GM12873 (cell line): ENCODE measurements at regions not wholly inside any gene's neighbourhood (a gene's known extent, or its start where the extent isn't known, plus 50 kb on each side); places are given as distances from the start of the nearest gene placed in this dataset.

ENCODE experiments used
- TF ChIP-seq, protein P1 (sequence below): IDR thresholded peaks from 2 replicates; pipeline ENCODE4 v1.5.1; 2012; ENCODE audit warnings: low read depth, mild to moderate bottlenecking, moderate library complexity, low read length, control low read depth; ENCODE audit not compliant: insufficient read depth; ENCODE audit errors: missing control alignments

DNA sequence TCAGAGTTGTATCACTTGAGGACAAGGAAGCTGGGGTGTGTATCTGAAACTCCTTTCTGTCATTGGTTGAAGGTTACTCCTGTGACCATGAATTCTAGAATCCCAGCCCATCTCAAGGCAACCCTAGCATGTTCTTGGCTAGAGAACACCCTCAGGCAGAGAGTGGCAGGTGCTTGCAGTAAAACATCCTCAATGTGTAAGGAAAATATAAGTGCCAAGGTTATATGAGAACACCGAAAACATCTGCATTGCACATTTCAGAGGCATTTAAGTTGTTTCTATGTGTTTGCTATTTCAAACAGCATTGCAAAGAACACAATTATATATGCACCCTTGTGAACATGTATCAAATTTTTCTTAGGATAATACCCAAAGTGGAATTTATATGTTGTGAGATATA is 471.9 kb downstream of the USP25 start:
- TF ChIP-seq, protein P1, sequence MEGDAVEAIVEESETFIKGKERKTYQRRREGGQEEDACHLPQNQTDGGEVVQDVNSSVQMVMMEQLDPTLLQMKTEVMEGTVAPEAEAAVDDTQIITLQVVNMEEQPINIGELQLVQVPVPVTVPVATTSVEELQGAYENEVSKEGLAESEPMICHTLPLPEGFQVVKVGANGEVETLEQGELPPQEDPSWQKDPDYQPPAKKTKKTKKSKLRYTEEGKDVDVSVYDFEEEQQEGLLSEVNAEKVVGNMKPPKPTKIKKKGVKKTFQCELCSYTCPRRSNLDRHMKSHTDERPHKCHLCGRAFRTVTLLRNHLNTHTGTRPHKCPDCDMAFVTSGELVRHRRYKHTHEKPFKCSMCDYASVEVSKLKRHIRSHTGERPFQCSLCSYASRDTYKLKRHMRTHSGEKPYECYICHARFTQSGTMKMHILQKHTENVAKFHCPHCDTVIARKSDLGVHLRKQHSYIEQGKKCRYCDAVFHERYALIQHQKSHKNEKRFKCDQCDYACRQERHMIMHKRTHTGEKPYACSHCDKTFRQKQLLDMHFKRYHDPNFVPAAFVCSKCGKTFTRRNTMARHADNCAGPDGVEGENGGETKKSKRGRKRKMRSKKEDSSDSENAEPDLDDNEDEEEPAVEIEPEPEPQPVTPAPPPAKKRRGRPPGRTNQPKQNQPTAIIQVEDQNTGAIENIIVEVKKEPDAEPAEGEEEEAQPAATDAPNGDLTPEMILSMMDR: no peak

DNA sequence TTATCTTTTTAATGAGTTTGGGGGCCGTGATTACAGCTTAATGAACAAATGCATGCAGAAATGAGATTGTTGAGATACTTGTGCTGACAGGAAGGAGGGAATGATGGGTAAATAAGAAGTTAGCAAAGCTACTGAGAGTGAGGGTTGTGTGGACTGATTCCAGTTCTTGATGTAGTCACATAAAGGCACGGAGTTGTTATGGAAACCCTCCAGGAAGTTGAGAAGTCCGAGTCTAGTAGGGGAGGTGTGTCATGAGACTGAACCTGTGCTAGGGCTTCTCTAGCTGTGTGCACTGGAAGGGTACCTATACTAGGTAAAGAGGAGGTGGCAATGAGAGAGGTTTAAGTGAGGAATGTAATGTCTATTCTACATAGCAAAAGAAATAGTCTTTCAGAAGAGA is 475.7 kb downstream of the USP25 start:
- TF ChIP-seq, protein P1: no peak

DNA sequence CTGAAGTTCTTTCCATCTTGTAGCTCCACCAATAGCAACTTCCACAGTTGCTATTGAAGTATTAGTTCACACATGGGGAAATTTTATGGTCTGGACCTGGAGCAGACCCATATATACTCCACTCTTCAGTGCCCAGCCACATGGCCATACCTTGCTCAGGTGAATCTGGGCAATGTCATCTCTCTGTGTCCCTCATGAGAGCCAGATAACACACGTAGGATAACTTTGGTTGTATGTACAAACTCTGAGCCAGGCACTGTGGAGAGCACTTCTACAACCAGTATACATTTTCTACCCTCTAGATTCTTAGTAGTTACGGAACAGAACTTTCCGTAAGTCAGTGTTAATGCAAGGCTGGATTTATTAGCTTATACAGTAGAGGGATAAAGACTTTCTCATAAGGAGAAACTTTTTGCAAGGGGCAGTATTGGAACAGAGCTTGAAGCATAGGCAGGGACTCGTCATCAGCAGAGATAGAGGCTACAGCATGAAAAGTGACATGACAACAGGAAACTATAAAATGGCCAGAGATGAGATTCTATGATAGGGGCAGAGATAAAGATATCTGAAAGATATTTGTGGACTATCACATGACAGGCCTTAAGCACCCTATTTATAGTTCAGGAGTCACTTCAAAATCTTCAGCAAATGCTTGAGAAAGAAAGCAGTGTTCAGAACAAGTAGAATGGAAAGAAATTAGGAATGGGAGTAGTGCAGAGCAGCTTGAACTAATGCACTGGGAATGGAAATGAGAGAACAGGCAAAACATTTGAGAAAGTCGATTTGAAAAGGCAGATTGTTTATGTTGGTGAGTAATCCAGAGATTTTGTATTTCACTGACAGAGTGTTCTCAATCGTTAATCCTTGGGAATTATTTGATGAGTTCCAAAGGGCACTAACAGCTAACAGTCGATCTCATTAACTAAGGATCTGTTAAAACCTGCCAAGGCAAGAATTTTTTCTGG is 481.8 kb downstream of the USP25 start:
- TF ChIP-seq, protein P1: no peak

DNA sequence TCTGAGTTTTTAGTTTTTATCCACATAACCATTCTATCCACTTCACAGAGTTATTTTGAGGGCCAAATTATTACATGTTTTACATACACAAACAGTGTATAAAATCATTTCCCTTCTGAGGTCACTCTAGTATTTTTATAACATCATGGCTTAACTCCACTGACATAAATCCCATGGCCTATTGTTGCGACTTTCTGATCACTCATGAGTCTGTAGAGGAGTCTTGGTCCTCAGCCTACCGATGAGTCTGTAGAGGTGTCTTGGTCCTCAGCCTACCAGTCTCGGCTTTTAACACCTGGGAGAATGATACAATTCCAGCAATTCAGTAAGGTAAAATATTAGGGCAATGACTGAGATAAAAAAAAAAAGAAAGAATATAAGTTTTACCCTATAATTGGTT is 483.7 kb downstream of the USP25 start:
- TF ChIP-seq, protein P1: no peak

DNA sequence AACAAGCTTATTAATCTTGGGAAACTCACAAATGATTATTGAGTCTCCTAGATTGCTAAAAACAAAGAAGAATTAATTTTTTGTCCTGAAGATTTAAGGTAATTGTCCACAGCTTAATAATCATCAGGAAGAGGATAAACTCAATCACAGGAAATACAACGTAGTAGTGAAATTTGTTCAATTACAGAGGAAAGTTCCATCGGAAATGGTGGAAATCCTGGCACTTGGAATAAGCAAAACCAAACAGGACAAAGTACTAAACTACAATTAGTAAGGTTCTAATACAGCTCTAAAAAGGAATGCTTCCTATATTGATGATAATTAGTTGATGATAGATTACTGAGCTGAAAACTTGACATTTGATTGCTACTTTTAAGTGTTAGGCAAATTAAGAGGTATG is 485.4 kb downstream of the USP25 start:
- TF ChIP-seq, protein P1: no peak

DNA sequence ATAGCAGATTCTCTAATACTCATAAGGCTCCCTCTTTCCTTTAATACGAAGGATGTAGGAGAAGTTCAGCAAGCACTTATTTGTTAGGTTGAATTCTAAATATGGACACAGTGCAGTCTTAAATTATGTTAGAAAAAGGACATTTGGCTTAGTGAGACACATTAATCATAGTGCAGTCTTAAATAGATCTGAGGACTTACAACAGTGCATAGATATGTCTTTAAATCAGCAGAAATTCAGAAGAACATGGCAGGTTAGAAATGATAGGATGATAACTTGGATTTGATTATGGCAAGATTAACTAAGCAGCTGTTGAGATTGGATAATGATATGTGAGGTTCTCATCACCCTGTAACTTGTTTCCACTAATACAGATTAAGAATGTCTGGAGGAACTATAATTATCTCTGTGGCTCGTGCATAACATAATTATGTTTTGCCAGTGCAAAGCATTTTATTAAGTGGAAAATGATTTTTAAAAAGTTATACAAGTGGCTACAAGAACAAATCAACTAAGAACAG is 485.9 kb downstream of the USP25 start:
- TF ChIP-seq, protein P1: no peak

DNA sequence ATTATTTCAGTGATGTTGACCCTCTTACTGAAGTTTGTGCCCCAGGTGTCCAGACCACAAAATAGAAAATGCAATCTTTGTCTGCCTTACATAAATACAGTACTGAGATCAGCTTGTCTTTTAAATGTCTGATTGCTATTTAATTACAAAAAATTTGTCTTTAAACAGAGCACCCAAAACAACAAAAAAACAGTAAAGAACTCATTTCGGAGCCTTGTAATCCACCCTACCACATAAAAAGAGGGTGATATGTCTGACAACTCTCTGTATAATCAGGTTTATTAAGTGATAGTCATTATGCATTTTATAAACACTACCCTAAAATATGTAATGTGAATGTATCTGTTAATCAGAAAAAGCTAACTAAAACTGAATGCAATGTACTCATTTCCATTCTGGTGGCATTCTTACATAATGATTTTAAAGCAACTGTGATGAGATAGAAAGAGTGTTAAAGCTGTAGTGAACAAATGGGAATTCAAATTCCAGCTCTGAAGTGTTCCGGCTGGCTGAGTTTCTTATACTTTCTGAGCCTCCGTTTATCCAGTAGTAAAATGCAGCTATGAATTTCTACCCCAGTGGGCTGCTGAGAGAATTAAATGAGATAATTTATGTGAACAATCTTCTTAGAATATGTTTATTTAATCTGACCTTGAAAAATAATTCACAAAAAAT is 486.6 kb downstream of the USP25 start:
- TF ChIP-seq, protein P1: no peak
